Activated CD4-positive, alpha-beta T cell treated with anti-CD3 and anti-CD28 coated beads, Interleukin-2, amount 10 ng/mL, durations not matched to agents 7 days and 5 days (primary cell): ENCODE measurements at regions not wholly inside any gene's neighbourhood (a gene's known extent, or its start where the extent isn't known, plus 50 kb on each side); places are given as distances from the start of the nearest gene placed in this dataset.

ENCODE experiments used
- CTCF ChIA-PET: fragments of 350-600 bp; sonication (Branson Sonifier 250); formaldehyde crosslinking; loops from one replicate; lab custom pipeline; 2021; ENCODE audit warnings: antibody characterized with exemption; lab: Charles Lee
- POLR2A ChIA-PET: fragments of 350-600 bp; sonication (Branson Sonifier 250); formaldehyde crosslinking; loops from one replicate; lab custom pipeline; 2021; ENCODE audit warnings: antibody characterized with exemption; lab: Charles Lee
- DNase-seq: peaks from one replicate; pipeline ENCODE4 v3.0.0-alpha.2; 2020
- H3K27ac Mint-ChIP-seq: one replicate; pipeline ENCODE4 v1.8.0; 2021; ENCODE audit warnings: mild to moderate bottlenecking, moderate library complexity, mixed read lengths
- H3K27me3 Mint-ChIP-seq: one replicate; pipeline ENCODE4 v1.8.0; 2021; ENCODE audit warnings: mixed read lengths
- H3K36me3 Mint-ChIP-seq: one replicate; pipeline ENCODE4 v1.8.0; 2021; ENCODE audit warnings: low read depth, mixed read lengths
- H3K4me1 Mint-ChIP-seq: one replicate; pipeline ENCODE4 v1.8.0; 2021; ENCODE audit warnings: mixed read lengths
- H3K4me3 Mint-ChIP-seq: one replicate; pipeline ENCODE4 v1.8.0; 2021; ENCODE audit warnings: mild to moderate bottlenecking, moderate library complexity, mixed read lengths
- H3K9me3 Mint-ChIP-seq: one replicate; pipeline ENCODE4 v1.8.0; 2021; ENCODE audit warnings: mixed read lengths

DNA sequence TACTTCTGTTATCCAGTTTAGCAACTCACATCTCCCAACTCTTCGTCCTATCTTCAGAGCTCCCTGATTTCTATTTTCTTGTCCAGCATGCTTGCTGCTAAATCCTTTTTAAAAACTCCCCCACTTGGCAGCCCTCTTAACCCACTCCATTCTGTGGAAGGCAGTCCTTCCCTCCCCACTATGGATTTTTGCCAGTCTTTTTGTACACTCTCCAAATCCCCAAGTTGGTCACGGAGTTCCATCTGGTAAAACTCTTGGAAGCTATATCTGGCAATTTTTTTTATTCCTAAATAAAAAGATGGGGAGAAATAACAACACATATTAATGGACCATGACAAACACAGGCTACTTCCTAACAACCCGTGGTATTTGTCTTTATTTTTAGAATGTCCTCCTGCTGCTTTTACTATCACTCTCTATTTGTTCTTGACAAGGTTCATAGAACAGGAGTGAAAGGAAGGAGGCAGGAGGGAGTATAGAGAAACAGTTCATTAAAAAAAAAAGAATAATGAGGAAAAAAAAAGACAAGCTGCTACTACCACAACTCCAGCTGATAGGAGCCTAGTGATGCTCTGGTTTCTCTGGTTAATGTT, 120.0 kb upstream of the THSD7B start:
- H3K27me3 Mint-ChIP-seq = peaks cover 4% of the 10 kb centered on the region
- H3K4me3 Mint-ChIP-seq = no peak overlapping the region
- POLR2A ChIA-PET = no interaction called here

DNA sequence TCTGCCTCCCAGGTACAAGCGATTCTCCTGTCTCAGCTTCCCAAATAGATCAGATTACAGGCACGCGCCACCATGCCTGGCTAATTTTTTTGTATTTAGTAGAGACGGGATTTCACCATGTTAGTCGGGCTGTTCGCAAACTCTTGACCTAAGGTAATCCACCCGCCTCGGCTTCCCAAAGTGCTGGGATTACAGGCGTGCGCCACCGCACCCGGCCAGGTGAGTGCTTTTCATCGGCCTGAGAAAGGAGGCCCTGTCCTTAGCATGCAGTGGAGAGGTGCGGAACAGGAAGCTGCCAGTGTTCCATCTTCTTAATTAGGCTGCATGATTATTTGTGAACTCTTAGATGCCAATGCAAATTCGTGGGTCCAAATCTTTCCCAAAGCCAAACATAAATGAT, 125.7 kb upstream of the THSD7B start:
- ChIA-PET CTCF (interaction anchor here (0.6 kb wide), 1 partner anchor 1167 kb away, joined by 3 read pairs; no protein-coding TSS in a partner anchor), POLR2A (no interaction called here)
- H3K36me3 Mint-ChIP-seq = no peaks in the 10 kb centered on the region
- no peaks in the 10 kb centered on the region for H3K9me3 Mint-ChIP-seq
- DNase-seq = no peak
- H3K4me3 Mint-ChIP-seq = no peak overlapping the region
- no peaks in the 10 kb centered on the region for H3K4me1 Mint-ChIP-seq
- H3K27ac Mint-ChIP-seq = no peak overlapping the region
- H3K27me3 Mint-ChIP-seq = peaks cover 4% of the 10 kb centered on the region

More for the DNA sequence above, 120.0 kb upstream of the THSD7B start:
- Mint-ChIP-seq H3K9me3 (no peaks in the 10 kb centered on the region), H3K27ac (no peak overlapping the region), H3K36me3 (no peaks in the 10 kb centered on the region), H3K4me1 (no peaks in the 10 kb centered on the region)
- CTCF ChIA-PET = no interaction called here
- no peak for DNase-seq

DNA sequence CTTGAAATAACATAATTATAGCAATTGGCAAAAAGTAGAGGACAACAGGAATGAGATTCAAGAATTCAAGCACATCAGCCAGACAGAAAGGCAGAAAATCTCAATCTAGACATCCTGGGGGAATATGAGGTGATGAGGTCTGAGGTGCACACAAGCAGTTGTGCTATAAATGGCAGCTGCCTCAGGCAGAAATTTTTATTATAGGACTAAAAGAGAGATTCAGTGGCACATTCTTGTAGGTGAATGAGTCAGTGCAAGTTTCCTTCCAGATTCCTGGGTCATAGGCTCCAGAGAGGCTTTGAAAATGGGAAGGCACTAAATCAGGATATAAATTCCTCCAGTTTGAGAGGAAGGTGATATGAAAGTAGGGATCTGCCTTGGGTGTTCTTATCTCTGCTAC, 127.2 kb upstream of the THSD7B start:
- no peak for DNase-seq
- ChIA-PET CTCF (no interaction called here), POLR2A (no interaction called here)
- no peaks in the 10 kb centered on the region for H3K4me1 Mint-ChIP-seq
- peaks cover 4% of the 10 kb centered on the region for H3K27me3 Mint-ChIP-seq
- H3K4me3 Mint-ChIP-seq = no peak overlapping the region
- H3K9me3 Mint-ChIP-seq = no peaks in the 10 kb centered on the region
- H3K36me3 Mint-ChIP-seq = no peaks in the 10 kb centered on the region
- H3K27ac Mint-ChIP-seq = no peak overlapping the region

DNA sequence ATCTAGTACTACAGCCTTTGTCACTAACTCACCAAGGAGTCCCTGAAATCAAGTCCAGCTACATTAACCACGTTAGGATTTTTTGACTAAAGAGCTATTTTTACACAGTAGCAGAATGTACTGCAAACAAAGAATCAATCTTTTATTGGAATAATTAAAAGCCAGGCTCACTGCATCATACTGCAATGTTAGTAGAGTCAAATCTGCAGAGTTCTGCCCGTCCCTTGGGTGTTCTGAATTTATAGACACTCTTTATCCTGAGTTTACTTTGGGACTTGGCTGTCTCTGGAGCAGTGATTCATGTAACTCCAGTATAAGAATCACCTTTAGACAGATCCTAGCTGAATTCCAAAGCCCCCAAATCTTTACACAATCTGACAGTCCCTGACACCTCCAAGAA, 127.9 kb upstream of the THSD7B start:
- Mint-ChIP-seq H3K36me3 (no peaks in the 10 kb centered on the region), H3K27ac (no peak overlapping the region), H3K4me3 (no peak overlapping the region), H3K4me1 (no peaks in the 10 kb centered on the region), H3K27me3 (peaks cover 4% of the 10 kb centered on the region), H3K9me3 (no peaks in the 10 kb centered on the region)
- no peak for DNase-seq
- CTCF ChIA-PET = no interaction called here
- POLR2A ChIA-PET = no interaction called here

DNA sequence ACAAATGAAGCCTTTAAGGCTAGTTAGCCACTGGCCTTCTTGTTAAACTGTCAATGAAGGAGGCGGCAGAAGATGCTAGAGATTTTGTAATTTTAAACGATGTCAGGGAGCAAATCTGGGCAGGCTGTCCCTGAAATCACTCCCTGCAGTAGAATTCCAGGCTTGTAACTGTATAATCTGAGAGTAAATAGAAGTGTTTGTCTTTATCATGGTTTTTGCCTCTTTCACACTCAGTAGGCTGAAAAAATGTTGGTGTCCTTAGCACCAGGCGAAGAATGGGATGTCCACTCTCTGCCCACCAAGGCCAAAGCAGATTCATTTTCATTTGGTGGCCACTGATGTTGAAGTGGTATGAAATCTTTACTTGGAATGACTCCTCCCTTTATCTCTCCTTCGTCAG, 136.9 kb upstream of the THSD7B start:
- DNase-seq = no peak
- no peaks in the 10 kb centered on the region for H3K4me1 Mint-ChIP-seq

DNA sequence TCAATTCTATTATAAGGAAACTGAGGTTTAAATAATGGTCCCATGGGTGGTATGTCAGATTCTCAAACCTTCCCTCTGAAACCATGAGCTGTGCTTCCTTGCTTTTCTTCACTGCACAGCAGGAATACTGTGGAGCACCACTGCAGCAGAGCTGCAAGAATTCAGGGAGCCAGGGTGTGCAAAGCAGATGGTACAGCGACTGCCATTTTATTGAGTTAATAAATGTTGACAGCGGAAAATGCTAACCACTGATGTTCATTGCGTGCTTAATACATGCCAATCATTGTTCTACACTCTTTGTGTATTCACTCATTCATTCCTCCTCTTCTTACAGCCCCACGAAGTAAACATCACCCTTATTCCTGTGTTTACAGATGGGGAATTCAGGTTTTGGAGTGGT, 152.2 kb upstream of the THSD7B start:
- POLR2A ChIA-PET = no interaction called here
- H3K9me3 Mint-ChIP-seq = no peaks in the 10 kb centered on the region
- H3K27me3 Mint-ChIP-seq = peaks cover 1% of the 10 kb centered on the region
- DNase-seq = no peak
- H3K4me1 Mint-ChIP-seq = no peaks in the 10 kb centered on the region
- no peak overlapping the region for H3K4me3 Mint-ChIP-seq
- H3K27ac Mint-ChIP-seq = no peak overlapping the region
- CTCF ChIA-PET = no interaction called here
- no peaks in the 10 kb centered on the region for H3K36me3 Mint-ChIP-seq

More for the DNA sequence above, 136.9 kb upstream of the THSD7B start:
- Mint-ChIP-seq H3K9me3 (no peaks in the 10 kb centered on the region), H3K27ac (no peak overlapping the region), H3K36me3 (no peaks in the 10 kb centered on the region), H3K27me3 (peaks cover 4% of the 10 kb centered on the region), H3K4me3 (no peak overlapping the region)
- ChIA-PET POLR2A (no interaction called here), CTCF (no interaction called here)

DNA sequence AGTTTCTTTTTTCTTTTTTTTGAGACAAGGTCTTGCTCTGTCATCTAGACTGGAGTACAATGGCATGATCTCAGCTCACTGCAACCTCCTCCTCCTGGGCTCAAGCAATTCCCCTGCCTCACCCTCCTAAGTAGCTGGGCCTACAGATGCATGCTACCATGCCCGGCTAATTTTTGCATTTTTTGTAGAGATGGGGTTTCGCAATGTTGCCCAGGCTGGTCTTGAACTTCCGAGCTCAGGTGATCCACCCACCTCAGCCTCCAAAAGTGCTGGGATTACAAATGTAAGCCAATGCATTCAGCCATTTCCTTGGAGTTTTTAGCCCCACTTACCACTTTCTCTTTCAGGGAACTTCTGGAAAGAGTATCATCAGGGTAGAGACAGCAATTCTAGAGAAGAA, 153.3 kb upstream of the THSD7B start:
- POLR2A ChIA-PET = no interaction called here
- no peaks in the 10 kb centered on the region for H3K9me3 Mint-ChIP-seq
- H3K27ac Mint-ChIP-seq = no peak overlapping the region

DNA sequence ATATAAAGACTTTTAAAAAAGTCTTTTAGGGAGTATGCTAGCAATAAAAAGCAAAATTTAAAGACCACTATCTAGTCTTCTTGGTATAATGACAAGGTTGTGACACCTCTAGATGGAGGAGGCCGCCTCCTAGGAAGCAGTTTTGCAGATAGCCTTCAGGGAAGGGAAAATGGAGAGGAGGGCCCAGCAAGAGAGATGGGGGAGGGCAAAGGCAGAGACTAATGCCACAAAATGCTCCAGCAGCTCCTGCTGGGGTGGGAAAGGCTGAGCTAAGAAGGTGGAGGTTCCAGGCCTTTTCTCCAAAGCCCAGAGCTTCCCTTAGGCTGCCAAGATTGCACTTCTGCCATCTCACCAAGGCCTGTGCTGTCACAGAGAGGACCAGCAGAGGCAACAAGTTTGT, 153.9 kb upstream of the THSD7B start:
- peaks cover 1% of the 10 kb centered on the region for H3K27me3 Mint-ChIP-seq
- no peaks in the 10 kb centered on the region for H3K36me3 Mint-ChIP-seq
- H3K4me3 Mint-ChIP-seq = no peak overlapping the region
- ChIA-PET POLR2A (no interaction called here), CTCF (no interaction called here)
- H3K9me3 Mint-ChIP-seq = no peaks in the 10 kb centered on the region
- no peak overlapping the region for H3K27ac Mint-ChIP-seq
- no peak for DNase-seq
- H3K4me1 Mint-ChIP-seq = no peaks in the 10 kb centered on the region

More for the DNA sequence above, 153.3 kb upstream of the THSD7B start:
- H3K4me1 Mint-ChIP-seq = no peaks in the 10 kb centered on the region
- H3K4me3 Mint-ChIP-seq = no peak overlapping the region
- H3K27me3 Mint-ChIP-seq = peaks cover 1% of the 10 kb centered on the region
- CTCF ChIA-PET = no interaction called here
- H3K36me3 Mint-ChIP-seq = no peaks in the 10 kb centered on the region
- no peak for DNase-seq

DNA sequence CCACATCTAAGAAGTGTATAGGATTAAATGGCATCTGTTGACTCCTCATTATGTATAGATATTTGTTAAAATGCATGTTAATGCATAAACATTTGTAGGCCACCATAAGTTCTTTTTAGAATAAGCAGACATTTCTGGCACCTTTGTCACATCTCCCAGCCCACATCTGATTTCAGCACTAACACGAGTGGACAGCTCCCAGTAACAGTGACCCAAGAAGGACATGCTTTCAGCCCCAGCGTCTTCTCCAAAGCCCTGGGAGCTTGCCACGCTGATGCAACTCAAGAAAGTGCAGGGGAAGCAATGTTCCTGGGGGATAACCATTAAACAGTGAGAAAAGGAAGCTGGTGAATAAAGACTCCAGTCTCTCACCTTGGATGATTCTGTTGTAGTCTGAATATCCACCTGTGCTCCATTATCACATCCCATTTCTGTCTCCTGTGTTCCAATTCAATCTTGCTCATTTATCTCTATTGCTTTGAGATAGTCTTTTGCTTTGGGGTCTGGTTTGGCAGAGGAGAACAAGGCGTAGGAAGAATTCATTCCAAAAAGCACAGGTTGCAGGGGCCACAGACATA, 182.6 kb upstream of the THSD7B start:
- POLR2A ChIA-PET = no interaction called here

DNA sequence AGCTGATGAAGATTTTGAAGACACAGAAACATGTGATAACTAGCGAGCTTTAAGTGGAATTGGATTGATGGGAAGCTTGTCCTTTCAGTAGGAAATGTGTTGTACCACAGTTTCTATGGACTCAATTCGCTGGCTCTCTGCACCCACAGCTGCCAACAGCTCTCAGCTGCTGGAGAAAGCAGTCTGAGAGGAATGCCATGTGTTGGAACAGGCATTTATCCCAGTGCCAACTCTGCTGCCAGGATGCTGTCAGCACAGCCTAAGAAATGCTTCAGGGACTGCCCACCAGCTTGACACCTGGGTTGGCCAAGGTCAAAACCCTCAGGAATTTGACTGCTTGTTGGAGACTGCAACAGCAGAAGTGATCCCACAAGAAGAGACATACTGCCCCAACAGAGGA, 193.0 kb upstream of the THSD7B start:
- Mint-ChIP-seq H3K4me1 (no peaks in the 10 kb centered on the region), H3K9me3 (no peaks in the 10 kb centered on the region), H3K4me3 (no peak overlapping the region), H3K27ac (no peak overlapping the region), H3K36me3 (no peaks in the 10 kb centered on the region), H3K27me3 (no peaks in the 10 kb centered on the region)
- no peak for DNase-seq
- POLR2A ChIA-PET = no interaction called here
- CTCF ChIA-PET = interaction anchor here (0.5 kb wide), 1 partner anchor 394 kb away, joined by 5 read pairs; no protein-coding TSS in a partner anchor

More for the DNA sequence above, 182.6 kb upstream of the THSD7B start:
- H3K27me3 Mint-ChIP-seq = no peaks in the 10 kb centered on the region
- H3K9me3 Mint-ChIP-seq = no peaks in the 10 kb centered on the region
- DNase-seq = peak; percentile 46
- no peaks in the 10 kb centered on the region for H3K4me1 Mint-ChIP-seq
- CTCF ChIA-PET = interaction anchor here (0.7 kb wide), 1 partner anchor 218 kb away, joined by 3 read pairs; no protein-coding TSS in a partner anchor
- H3K36me3 Mint-ChIP-seq = no peaks in the 10 kb centered on the region
- H3K27ac Mint-ChIP-seq = no peak overlapping the region
- H3K4me3 Mint-ChIP-seq = no peak overlapping the region

DNA sequence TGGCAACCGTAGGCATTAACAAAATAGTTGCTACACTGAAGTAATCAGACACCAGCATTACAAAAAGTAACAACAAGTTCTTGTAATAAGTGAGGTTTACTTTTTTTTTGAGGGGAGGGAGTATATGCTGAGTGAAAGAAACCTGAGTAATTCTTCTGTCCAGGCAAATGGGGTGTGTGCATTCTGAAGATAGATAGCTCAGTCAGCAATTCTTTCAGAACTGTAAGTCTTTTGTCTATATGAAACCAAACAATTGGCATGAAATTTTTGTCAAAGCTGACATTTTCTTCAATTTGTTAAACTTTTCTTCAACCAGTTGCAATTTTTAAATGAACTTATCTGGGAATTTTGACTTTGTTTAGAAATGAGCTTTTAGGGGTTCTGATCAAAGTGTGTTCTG, 208.1 kb upstream of the THSD7B start:
- POLR2A ChIA-PET = no interaction called here
- no peaks in the 10 kb centered on the region for H3K9me3 Mint-ChIP-seq
- peaks cover 8% of the 10 kb centered on the region for H3K27me3 Mint-ChIP-seq
- CTCF ChIA-PET = no interaction called here
- no peak overlapping the region for H3K27ac Mint-ChIP-seq
- H3K4me3 Mint-ChIP-seq = no peak overlapping the region
- no peaks in the 10 kb centered on the region for H3K4me1 Mint-ChIP-seq
- no peaks in the 10 kb centered on the region for H3K36me3 Mint-ChIP-seq
- DNase-seq = no peak

DNA sequence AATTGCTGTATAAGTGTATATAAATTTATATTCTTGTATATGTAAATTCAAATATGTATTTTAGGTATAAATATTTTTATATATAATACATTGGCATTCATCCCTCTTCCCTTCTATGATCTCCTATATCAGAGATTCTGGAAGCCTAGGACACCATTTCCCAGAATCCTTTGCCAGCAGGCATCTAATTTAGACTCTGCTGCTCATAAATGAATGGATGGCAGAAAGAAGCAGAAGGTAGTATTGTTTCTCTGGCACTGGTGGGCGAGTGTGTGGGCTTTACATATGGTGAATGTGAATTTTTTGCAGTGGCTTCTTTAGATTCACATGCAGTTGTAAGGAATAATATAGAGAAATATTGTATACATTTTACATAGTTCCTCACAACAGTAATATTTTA, 215.2 kb upstream of the THSD7B start:
- ChIA-PET POLR2A (no interaction called here), CTCF (no interaction called here)
- no peaks in the 10 kb centered on the region for H3K9me3 Mint-ChIP-seq
- DNase-seq = no peak
- H3K27ac Mint-ChIP-seq = no peak overlapping the region
- no peaks in the 10 kb centered on the region for H3K36me3 Mint-ChIP-seq
- no peaks in the 10 kb centered on the region for H3K27me3 Mint-ChIP-seq
- no peaks in the 10 kb centered on the region for H3K4me1 Mint-ChIP-seq
- no peak overlapping the region for H3K4me3 Mint-ChIP-seq

DNA sequence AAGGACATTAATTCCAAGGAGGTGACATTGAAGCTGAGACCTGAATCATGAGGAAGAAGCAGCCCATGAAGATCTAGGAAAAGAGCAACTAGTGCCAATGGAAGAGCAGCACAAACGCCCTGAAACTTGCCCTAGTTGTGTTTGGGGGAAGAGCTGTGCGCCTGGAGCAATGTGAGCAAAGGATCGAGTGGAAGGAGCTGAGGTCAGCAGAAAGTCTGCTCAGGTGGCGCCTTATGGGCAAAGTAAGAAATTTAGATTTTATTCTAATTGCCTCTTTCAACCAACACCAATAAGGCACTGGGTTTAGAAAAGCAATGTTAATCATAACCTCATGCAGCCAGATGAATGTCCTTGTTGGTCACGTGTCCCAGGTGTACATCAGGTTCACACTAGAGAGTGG, 226.0 kb upstream of the THSD7B start:
- Mint-ChIP-seq H3K4me3 (no peak overlapping the region), H3K9me3 (no peaks in the 10 kb centered on the region), H3K27me3 (no peaks in the 10 kb centered on the region), H3K27ac (no peak overlapping the region), H3K4me1 (no peaks in the 10 kb centered on the region), H3K36me3 (no peaks in the 10 kb centered on the region)
- ChIA-PET POLR2A (no interaction called here), CTCF (no interaction called here)
- no peak for DNase-seq

DNA sequence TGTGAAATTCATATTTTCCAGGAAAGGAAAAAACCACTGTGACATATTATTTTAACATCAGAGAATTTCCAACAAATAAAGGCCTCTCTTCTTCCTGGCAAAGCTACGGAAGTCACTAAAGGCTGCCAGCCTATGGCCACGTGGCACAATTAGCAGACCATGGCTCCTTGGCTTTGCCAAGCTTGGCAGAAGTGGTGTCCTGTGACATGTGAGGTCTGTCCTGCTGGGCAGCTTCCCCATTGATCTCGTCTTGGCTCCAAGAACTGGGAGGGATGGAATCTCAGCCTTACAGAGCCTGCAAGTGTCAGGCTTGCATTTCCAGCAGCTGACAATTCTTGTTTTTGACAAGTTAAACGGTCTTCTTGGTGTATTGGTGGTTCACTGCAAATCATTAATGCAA, 226.9 kb upstream of the THSD7B start:
- Mint-ChIP-seq H3K27ac (no peak overlapping the region), H3K4me1 (no peaks in the 10 kb centered on the region)

More for the DNA sequence above, 226.9 kb upstream of the THSD7B start:
- DNase-seq = no peak
- no peaks in the 10 kb centered on the region for H3K36me3 Mint-ChIP-seq
- no peaks in the 10 kb centered on the region for H3K27me3 Mint-ChIP-seq
- no peaks in the 10 kb centered on the region for H3K9me3 Mint-ChIP-seq
- POLR2A ChIA-PET = no interaction called here
- CTCF ChIA-PET = no interaction called here
- H3K4me3 Mint-ChIP-seq = no peak overlapping the region
